ENCODE measurements at regions not wholly inside any gene's neighbourhood (a gene's known extent, or its start where the extent isn't known, plus 50 kb on each side); places are given as distances from the start of the nearest gene placed in this dataset.

GRCh38 chr4:58679886-58680285 is 1569.7 kb upstream of the IGFBP7 start:
- no peak for DNase-seq

GRCh38 chr4:58679051-58679450 is 1568.9 kb upstream of the IGFBP7 start:
- DNase-seq = no peak

DNA sequence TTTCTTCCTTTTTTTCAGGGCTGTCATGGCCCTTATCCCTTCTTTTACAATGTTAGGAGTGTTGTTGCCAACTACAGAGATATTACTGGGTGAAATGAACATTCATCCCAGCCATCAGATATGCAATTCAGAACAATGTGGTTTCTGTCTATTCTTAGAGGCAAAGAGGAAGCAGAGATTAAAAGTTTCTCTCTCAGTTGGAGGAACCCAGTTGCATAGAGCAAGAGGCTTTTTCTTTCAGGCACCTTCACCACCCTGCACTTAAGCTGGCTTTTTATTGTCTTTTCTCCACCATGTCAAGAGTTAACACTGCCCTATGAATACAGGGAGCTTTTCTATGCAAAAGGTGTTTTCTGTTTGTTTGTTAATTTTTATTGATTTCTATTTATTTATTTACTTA is 1559.6 kb upstream of the IGFBP7 start:
- no peak for DNase-seq

- DNase-seq = no peak
Measured at GRCh38 chr4:58665649-58666048, 1555.5 kb upstream of the IGFBP7 start.

DNA sequence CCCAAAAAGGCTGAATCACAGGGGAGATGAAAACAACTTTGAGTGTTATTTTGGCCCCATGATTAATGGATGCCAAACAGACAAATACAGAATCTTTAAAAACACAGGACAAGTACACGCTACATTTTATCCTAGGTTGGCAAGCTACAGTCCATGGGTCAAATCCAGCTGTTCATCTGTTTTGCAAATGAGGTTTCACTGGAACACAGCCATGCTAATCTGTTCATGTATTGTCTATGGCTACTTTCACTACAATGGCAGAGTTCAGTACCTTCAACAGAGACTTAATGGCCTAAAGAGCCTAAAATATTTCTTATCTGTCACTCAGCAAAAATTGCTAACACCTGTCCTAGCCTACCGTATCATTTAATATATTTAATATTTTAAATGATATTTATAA is 1548.5 kb upstream of the IGFBP7 start:
- DNase-seq = no peak

- no peak for DNase-seq
Measured at GRCh38 chr4:58653251-58653650, 1543.1 kb upstream of the IGFBP7 start.

DNA sequence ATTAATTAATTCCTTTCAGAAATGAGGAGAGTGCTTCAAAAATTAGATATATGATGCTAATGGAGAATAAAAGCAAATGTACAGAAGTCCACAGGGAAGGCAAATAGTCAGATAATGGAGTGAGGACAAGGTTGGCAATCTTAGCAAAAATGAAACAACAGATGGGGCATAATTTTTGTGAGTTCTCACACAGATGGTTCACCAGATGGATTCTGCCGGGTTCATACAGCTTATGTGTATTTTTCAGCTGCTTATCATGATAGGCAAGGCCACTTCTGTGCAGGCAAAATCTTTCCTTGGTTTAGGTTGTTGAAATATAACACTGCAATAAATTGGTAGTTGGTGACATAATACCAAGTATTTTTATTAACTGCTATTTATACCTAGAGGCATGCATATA is 1539.0 kb upstream of the IGFBP7 start:
- no peak for DNase-seq

GRCh38 chr4:58646126-58646525 is 1535.9 kb upstream of the IGFBP7 start:
- no peak for DNase-seq

DNA sequence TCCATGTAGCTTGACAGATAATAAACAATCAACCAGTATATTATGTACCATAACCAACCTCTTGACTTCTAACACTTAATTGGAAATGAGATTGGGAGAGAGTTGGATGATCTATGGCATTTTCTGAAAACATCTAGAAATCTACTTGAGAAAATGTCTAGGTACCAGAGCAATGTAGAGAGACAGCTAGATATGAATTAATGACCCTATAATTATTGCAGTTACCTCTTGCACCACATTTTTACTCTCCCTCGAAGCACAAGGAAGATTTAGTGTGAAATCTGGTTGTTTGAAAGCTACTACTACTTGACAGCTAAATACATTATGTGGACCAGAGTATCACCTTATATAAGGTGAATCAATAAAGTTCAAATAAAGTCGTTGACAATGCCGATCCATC is 1534.4 kb upstream of the IGFBP7 start:
- no peak for DNase-seq

DNA sequence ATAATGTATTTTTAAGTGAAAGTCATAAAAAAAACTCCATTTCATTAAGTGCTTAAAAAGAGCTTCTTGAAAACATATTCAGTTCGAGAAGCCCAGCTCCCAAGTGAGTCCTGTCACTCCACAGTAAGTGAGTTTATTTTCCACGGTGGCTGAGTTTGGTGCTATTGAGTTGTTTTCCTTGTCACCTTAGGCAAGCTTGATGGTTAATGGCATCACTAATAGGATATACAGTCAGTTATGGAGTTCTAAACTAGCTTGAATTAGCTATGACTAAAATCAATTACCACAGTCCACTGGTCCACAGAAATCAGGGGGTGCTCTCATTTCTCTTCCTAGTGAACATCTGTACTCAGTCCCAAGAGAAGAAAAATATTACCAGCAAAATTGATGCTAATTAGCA is 1526.2 kb upstream of the IGFBP7 start:
- no peak for DNase-seq

- DNase-seq = no peak
Measured at GRCh38 chr4:58617226-58617625, 1507.0 kb upstream of the IGFBP7 start.

DNA sequence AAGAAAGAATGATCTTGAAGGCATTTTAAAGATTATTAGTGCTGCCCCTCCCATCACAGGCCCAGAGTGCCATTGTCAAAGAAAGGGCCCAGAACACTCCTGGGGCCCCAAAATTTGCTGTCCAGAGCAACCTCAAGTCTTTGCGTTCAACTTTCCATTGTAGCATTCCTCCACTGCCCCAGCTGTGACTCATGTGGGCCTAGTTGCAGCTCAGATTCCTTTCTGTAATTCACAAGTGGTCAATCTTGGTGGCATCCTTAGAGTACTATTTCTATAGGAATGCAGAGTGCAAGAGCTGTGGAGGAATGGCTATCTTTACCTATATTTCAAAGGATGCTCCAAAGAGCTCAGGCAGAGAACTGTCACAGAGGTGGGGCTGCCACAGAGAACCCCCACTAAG is 1500.8 kb upstream of the IGFBP7 start:
- no peak for DNase-seq

- no peak for DNase-seq
Measured at GRCh38 chr4:58606303-58606702, 1496.1 kb upstream of the IGFBP7 start.

GRCh38 chr4:58603951-58604350 is 1493.8 kb upstream of the IGFBP7 start:
- DNase-seq = no peak

DNA sequence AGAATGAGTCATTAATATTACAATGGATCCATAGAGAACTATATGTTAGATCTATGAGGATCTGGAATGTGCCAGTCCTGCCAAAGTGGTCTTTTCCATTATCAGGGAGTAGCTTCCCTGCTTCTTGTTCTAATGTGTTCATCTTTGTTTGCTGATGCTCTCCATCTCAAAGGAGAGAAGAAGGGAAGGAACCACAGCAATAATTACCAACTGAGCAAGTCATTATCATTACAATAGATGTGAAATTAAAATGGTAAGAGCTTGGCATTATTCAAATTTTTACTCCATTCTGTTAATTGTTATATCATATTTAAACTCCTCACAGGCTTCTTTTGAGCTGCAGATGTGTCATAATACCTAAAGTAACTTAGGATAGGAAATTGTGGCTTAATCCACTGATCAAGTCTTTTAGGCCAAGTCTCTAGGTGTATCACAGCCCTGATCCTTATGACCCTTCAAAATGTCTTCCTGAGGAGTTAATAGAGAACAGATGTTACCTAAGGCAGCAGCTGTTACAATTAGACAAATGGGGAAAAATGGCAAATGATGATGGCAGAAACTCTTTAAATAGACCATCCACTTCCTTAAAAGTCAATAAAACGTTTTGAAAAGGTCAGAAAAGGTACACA is 1492.7 kb upstream of the IGFBP7 start:
- no peak for DNase-seq

DNA sequence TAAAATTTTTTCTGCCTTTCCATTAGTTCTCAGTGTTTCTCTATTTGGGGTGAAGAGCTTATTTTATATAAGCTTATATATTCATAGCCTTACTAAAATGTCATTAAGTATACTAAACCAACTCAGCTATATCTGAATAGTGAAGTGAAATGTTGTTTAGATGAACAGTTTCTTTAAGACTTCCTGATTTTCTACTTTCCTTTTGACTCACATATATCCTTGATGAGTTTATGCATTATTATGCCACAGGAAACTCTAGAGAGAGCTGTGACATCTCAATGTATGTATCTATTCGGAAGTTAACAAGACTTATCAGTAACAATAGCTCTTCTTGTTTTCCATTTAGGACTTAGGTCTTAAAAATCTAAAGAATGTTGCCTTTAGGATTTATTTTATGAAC is 1491.8 kb upstream of the IGFBP7 start:
- DNase-seq = no peak

DNA sequence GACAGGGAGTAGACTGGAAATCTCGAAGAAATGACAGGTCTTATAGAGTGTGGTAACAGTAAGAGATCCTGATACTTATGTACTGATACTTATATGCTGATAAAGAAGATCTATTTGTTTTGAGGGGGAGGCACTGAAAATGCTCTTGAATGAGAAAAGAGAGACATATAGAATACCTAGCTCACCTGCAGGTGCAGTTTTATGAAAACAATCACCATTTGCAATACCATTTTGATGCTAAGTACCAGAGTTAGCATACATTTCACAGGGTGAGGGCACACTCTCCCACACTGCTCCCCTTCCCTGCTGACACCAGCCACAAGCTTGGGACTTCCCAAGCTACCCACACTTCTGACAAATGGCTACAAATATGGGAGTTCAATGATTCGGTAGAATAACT is 1490.1 kb upstream of the IGFBP7 start:
- no peak for DNase-seq

DNA sequence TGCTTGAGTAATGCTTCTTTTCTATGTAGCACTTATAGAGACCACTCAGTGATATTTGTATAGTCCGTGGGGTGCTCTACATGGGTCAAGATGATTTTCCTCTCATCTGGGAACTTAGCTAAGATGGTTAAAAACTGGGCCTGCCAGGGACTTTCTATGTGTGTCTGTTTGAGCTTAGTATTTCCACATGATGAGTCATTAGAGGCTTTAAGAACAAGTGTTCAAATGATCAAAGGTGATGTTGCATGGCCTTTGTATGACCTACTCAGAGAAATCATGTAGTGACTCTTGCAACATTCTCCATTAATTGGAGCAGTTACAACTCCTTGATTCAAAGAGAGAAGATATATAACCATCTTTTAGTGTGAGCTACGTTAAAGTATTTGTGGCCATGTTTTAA is 1480.5 kb upstream of the IGFBP7 start:
- no peak for DNase-seq

DNA sequence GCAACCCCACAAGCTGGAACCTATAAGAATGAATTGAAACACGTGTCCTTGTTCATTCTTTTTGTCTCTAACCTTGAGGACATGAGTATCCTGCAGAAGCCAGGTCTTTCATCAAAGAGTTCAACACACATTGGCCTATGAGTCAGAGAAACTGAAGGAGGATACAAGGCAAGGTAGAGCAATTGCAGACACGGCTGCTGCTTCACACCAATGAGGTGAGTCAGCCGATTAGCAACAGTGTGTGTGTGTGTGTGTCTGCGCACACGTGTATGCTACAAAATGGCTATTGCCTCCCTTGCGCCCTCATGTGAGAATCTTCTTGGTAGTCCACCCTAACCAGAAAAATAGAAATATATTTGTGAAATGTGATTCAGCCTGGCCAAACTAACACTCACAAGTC is 1477.7 kb upstream of the IGFBP7 start:
- no peak for DNase-seq

- DNase-seq = no peak
Measured at GRCh38 chr4:58566260-58566659, 1456.1 kb upstream of the IGFBP7 start.

DNA sequence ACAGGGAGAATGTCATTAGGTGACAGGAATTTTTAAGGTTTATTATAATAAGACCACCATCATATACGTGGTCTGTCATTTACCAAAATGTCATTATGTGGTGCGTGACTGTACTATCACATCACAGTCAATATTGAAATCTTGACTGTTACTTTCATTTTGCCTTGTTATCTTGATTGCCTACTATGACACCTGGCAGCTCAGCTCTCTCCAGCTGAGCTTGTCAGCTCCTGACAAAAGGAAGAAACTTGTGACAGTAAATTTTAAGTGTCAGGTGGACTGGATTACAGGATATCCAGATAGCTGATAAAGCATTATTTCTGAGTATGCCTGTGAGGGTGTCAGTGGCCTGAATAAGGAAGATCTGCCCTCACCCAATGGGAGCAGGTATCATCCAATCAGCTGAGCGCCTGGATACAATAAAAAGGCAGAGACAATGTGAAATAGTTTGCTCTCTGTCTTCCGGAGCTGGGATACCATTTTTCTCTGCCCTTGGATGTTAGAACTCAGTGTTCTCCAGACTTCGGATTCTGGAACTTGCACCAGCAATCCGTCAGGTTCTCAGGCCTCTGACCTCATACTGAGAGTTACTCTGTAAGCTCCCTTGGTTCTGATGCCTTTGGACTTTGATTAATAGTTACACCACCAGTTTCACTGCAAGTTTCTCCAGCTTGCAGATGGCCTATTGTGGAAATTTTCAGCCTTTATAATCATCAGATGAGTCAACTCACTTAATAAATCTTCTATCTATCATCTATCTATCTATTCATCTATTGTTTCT is 1454.7 kb upstream of the IGFBP7 start:
- no peak for DNase-seq

DNA sequence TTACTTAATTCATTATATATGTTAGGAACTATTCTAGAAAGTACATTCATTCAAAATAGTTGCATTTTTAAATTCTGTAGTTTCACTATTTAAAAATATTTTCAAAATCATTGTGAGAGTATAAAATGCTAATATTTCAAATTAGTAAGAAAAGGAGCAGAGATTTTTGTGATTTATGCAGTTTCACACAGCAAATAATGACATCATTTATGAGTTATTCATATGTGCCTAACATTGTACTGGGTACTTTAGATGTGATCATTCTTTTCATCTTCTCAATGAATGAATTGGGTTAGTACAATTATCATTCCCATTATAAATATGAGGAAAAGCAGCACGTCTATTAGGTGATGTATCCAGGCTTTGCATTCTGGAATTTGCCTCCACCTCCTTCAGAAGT is 1451.0 kb upstream of the IGFBP7 start:
- DNase-seq = no peak

GRCh38 chr4:58560736-58561135 is 1450.6 kb upstream of the IGFBP7 start:
- DNase-seq = no peak

GRCh38 chr4:58553679-58554078 is 1443.5 kb upstream of the IGFBP7 start:
- DNase-seq = no peak

GRCh38 chr4:58553031-58553430 is 1442.8 kb upstream of the IGFBP7 start:
- DNase-seq = no peak

Data from activated CD4-positive, alpha-beta T cell treated with anti-CD3 and anti-CD28 coated beads, Interleukin-10, Interleukin-2, amounts not matched to agents 100 ng/mL and 50 ng/mL, durations not matched to agents 16 hours and 8 hours (primary cell).